GM10248 (cell line): ENCODE measurements at regions not wholly inside any gene's neighbourhood (a gene's known extent, or its start where the extent isn't known, plus 50 kb on each side); places are given as distances from the start of the nearest gene placed in this dataset.

ENCODE experiments used
- CTCF ChIA-PET: fragments of 300-600 bp; sonication (Branson Sonifier 250); formaldehyde crosslinking; extraction: SDS; loops from one replicate; lab custom pipeline; 2021; ENCODE audit warnings: antibody characterized with exemption; lab: Yijun Ruan, JAX
- POLR2A ChIA-PET: fragments of 350-650 bp; sonication (Branson Sonifier 250); formaldehyde crosslinking; extraction: SDS; loops from one replicate; lab custom pipeline; 2020; ENCODE audit warnings: antibody characterized with exemption; lab: Yijun Ruan, JAX
- DNase-seq: peaks from one replicate; pipeline ENCODE4 v3.0.0; 2012; ENCODE audit errors: extremely low spot score
- CTCF ChIP-seq: IDR thresholded peaks from 2 replicates; pipeline ENCODE4 v1.5.1; 2012; ENCODE audit warnings: mild to moderate bottlenecking, low read depth; ENCODE audit errors: extremely low read depth, missing control alignments, control extremely low read depth

- ChIA-PET POLR2A (interaction anchor here (1.0 to 1.4 kb wide), 5 partner anchors 10 to 115 kb away, joined by 3 to 7 read pairs (median 3); no protein-coding TSS in a partner anchor), CTCF (interaction anchor here (1.0 to 2.5 kb wide), 9 partner anchors 8 to 274 kb away, joined by 3 to 13 read pairs (median 4); no protein-coding TSS in a partner anchor)
- no peak for TF ChIP-seq CTCF
- no peak for DNase-seq
Observed at GRCh38 chr2:64213532-64214275, 69.5 kb upstream of the PELI1 start.

- no peak for TF ChIP-seq CTCF
- DNase-seq, result peak; percentile 53
- ChIA-PET POLR2A (interaction anchor here (0.6 to 1.4 kb wide), 9 partner anchors 9 to 373 kb away, joined by 3 to 7 read pairs (median 3); partner anchors contain the start of gene UGP2), CTCF (interaction anchor here (1.0 to 2.5 kb wide), 11 partner anchors 9 to 274 kb away, joined by 3 to 13 read pairs (median 4); no protein-coding TSS in a partner anchor)
Observed at GRCh38 chr2:64214281-64215115, 70.3 kb upstream of the PELI1 start.

- ChIA-PET POLR2A (no interaction called here), CTCF (interaction anchor here (0.9 to 2.8 kb wide), 4 partner anchors 9 to 168 kb away, joined by 3 to 10 read pairs (median 4); no protein-coding TSS in a partner anchor)
- no peak for DNase-seq
- no peak for TF ChIP-seq CTCF
Observed at GRCh38 chr2:64217198-64217869, 73.1 kb upstream of the PELI1 start.

GRCh38 chr2:64218137-64218802 is 74.0 kb upstream of the PELI1 start:
- no peak for TF ChIP-seq CTCF
- no peak for DNase-seq
- POLR2A ChIA-PET, result no interaction called here
- CTCF ChIA-PET, result interaction anchor here (1.2 to 1.6 kb wide), 3 partner anchors 10 to 270 kb away, joined by 3 to 5 read pairs (median 4); no protein-coding TSS in a partner anchor

GRCh38 chr2:64219149-64219548 is 74.9 kb upstream of the PELI1 start:
- CTCF ChIA-PET, result interaction anchor here (1.0 to 1.7 kb wide), 4 partner anchors 9 to 269 kb away, joined by 3 to 6 read pairs (median 4); no protein-coding TSS in a partner anchor
- no peak for TF ChIP-seq CTCF
- POLR2A ChIA-PET, result no interaction called here

More at GRCh38 chr2:64219149-64219548, 74.9 kb upstream of the PELI1 start:
- no peak for DNase-seq
